ENCODE measurements at regions not wholly inside any gene's neighbourhood (a gene's known extent, or its start where the extent isn't known, plus 50 kb on each side); places are given as distances from the start of the nearest gene placed in this dataset.

GRCh38 chr17:71296005-71296404 is 824.8 kb upstream of the SOX9 start:
- intact Hi-C loops (cut with DNase I): no loop called here
- TF ChIP-seq POLR2AphosphoS5 (IDR thresholded peaks at IDR 0.05; ENCODE audit: insufficient read depth in 1 of 2, low read depth in 1 of 2) (no peak), POLR2A (IDR thresholded peaks at IDR 0.05) (no peak)
- TF ChIP-seq, protein P1, sequence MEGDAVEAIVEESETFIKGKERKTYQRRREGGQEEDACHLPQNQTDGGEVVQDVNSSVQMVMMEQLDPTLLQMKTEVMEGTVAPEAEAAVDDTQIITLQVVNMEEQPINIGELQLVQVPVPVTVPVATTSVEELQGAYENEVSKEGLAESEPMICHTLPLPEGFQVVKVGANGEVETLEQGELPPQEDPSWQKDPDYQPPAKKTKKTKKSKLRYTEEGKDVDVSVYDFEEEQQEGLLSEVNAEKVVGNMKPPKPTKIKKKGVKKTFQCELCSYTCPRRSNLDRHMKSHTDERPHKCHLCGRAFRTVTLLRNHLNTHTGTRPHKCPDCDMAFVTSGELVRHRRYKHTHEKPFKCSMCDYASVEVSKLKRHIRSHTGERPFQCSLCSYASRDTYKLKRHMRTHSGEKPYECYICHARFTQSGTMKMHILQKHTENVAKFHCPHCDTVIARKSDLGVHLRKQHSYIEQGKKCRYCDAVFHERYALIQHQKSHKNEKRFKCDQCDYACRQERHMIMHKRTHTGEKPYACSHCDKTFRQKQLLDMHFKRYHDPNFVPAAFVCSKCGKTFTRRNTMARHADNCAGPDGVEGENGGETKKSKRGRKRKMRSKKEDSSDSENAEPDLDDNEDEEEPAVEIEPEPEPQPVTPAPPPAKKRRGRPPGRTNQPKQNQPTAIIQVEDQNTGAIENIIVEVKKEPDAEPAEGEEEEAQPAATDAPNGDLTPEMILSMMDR (IDR thresholded peaks at IDR 0.05): no peak
- no peak overlapping the region for H3K4me3 ChIP-seq
- no peaks in the 10 kb centered on the region for H3K9me3 ChIP-seq
- no peaks in the 10 kb centered on the region for H3K27me3 ChIP-seq
- no peaks in the 10 kb centered on the region for H3K36me3 ChIP-seq
- no peaks in the 10 kb centered on the region for H3K4me1 ChIP-seq
- DNase-seq (ENCODE audit: extremely low spot score in 2 of 2): no peak
- H3K27ac ChIP-seq: no peak overlapping the region

GRCh38 chr17:71301063-71301462 is 819.8 kb upstream of the SOX9 start:
- no peak for DNase-seq (ENCODE audit: extremely low spot score in 2 of 2)
- Histone ChIP-seq H3K4me3 (no peak overlapping the region), H3K27me3 (no peaks in the 10 kb centered on the region), H3K36me3 (no peaks in the 10 kb centered on the region), H3K4me1 (no peaks in the 10 kb centered on the region), H3K27ac (no peak overlapping the region), H3K9me3 (no peaks in the 10 kb centered on the region)
- no peak for TF ChIP-seq POLR2A (IDR thresholded peaks at IDR 0.05)
- TF ChIP-seq, protein P1 (IDR thresholded peaks at IDR 0.05): no peak
- TF ChIP-seq POLR2AphosphoS5 (IDR thresholded peaks at IDR 0.05; ENCODE audit: insufficient read depth in 1 of 2, low read depth in 1 of 2): no peak
- intact Hi-C loops (cut with DNase I): no loop called here

- Histone ChIP-seq H3K27ac (no peak overlapping the region), H3K36me3 (no peaks in the 10 kb centered on the region), H3K4me1 (no peaks in the 10 kb centered on the region), H3K27me3 (no peaks in the 10 kb centered on the region), H3K9me3 (no peaks in the 10 kb centered on the region), H3K4me3 (no peak overlapping the region)
- intact Hi-C loops (cut with DNase I): no loop called here
- TF ChIP-seq, protein P1 (IDR thresholded peaks at IDR 0.05): no peak
- TF ChIP-seq POLR2AphosphoS5 (IDR thresholded peaks at IDR 0.05; ENCODE audit: insufficient read depth in 1 of 2, low read depth in 1 of 2) (no peak), POLR2A (IDR thresholded peaks at IDR 0.05) (no peak)
- no peak for DNase-seq (ENCODE audit: extremely low spot score in 2 of 2)
Observed at GRCh38 chr17:71302721-71303549, 817.9 kb upstream of the SOX9 start.

DNA sequence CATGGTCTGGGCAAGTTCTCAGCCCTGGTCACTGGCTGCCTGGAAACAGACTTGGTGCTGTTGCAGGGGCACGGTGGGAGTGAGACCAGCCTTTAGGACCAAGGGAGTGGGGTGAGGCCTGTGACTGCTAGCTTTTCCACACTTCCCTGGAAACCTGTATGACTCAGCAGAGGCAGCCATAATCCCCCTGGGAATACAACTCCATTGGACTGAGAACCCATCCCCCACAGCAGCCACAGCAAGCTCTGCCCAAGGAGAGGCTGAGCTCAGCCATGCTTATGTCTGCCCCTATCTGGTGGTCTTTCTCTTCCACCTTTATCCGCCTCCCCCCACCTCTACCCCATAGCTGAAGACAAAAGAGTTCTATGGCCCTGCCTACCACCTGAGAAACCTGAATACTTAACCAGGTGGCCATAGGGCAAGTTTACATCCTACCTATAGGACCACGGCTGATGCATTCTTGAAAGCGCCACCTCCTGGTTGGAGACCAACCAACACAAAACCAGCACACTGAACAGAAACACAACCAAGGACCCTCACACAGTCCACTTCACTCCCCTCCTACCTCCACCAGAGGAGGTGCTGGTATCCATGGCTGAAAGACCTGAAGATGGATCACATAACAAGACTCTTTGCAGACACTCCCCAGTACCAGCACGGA is 816.2 kb upstream of the SOX9 start:
- no peak for DNase-seq (ENCODE audit: extremely low spot score in 2 of 2)
- intact Hi-C loops (cut with DNase I): no loop called here
- Histone ChIP-seq H3K4me3 (no peak overlapping the region), H3K27ac (no peak overlapping the region), H3K36me3 (no peaks in the 10 kb centered on the region), H3K27me3 (no peaks in the 10 kb centered on the region), H3K4me1 (no peaks in the 10 kb centered on the region), H3K9me3 (no peaks in the 10 kb centered on the region)
- TF ChIP-seq, protein P1 (IDR thresholded peaks at IDR 0.05): no peak
- TF ChIP-seq POLR2A (IDR thresholded peaks at IDR 0.05) (no peak), POLR2AphosphoS5 (IDR thresholded peaks at IDR 0.05; ENCODE audit: insufficient read depth in 1 of 2, low read depth in 1 of 2) (no peak)

GRCh38 chr17:71313866-71314265 is 807.0 kb upstream of the SOX9 start:
- TF ChIP-seq, protein P1 (IDR thresholded peaks at IDR 0.05): no peak
- TF ChIP-seq POLR2AphosphoS5 (IDR thresholded peaks at IDR 0.05; ENCODE audit: insufficient read depth in 1 of 2, low read depth in 1 of 2) (no peak), POLR2A (IDR thresholded peaks at IDR 0.05) (no peak)
- no peak overlapping the region for H3K27ac ChIP-seq
- no peaks in the 10 kb centered on the region for H3K36me3 ChIP-seq
- no peak for DNase-seq (ENCODE audit: extremely low spot score in 2 of 2)
- intact Hi-C loops (cut with DNase I): no loop called here
- H3K4me1 ChIP-seq: no peaks in the 10 kb centered on the region
- no peak overlapping the region for H3K4me3 ChIP-seq
- no peaks in the 10 kb centered on the region for H3K9me3 ChIP-seq
- no peaks in the 10 kb centered on the region for H3K27me3 ChIP-seq

Data from vagina (tissue), 2 donors.